ENCODE measurements at regions not wholly inside any gene's neighbourhood (a gene's known extent, or its start where the extent isn't known, plus 50 kb on each side); places are given as distances from the start of the nearest gene placed in this dataset.
"Not testable (repeated sequence)": the region's sequence is repeated elsewhere in the genome, so short reads cannot be mapped to it uniquely, and the experiment has no call there.

GRCh38 chr1:169052171-169052570 is 54.3 kb upstream of the ATP1B1 start:
- not testable (repeated sequence) for DNase-seq (ENCODE audit: low read depth, low spot score)

- DNase-seq (ENCODE audit: low read depth, low spot score): no peak
These were observed 53.8 kb upstream of the ATP1B1 start for GRCh38 chr1:169052727-169053126.

GRCh38 chr1:169053196-169053595 is 53.3 kb upstream of the ATP1B1 start:
- DNase-seq (ENCODE audit: low read depth, low spot score): no peak
